Vagina (tissue), 2 donors: ENCODE measurements at regions not wholly inside any gene's neighbourhood (a gene's known extent, or its start where the extent isn't known, plus 50 kb on each side); places are given as distances from the start of the nearest gene placed in this dataset.

Experiments used
- DNase-seq, 2 donors: peaks; one replicate each; pipeline ENCODE4 v3.0.0-alpha.2; 2017; ENCODE audit errors: extremely low spot score in 2 of 2
- H3K27ac ChIP-seq: fragments of 200-600 bp; sonication (generic); one replicate; pipeline ENCODE4 v1.5.1; 2019
- H3K27me3 ChIP-seq: fragments of 200-600 bp; sonication (generic); one replicate; pipeline ENCODE4 v1.5.1; 2019
- H3K36me3 ChIP-seq, 2 donors: fragments of 200-600 bp; sonication (generic); one replicate each; pipeline ENCODE4 v1.5.1; 2017 to 2019
- H3K4me1 ChIP-seq: fragments of 200-600 bp; sonication (generic); one replicate; pipeline ENCODE4 v1.5.1; 2019
- H3K4me3 ChIP-seq, 2 donors: fragments of 200-600 bp; sonication (generic); 1 replicate in 1 of 2; 2 replicates in 1 of 2; pipeline ENCODE4 v1.5.1; 2016 to 2019
- H3K9me3 ChIP-seq: fragments of 200-600 bp; sonication (generic); one replicate; pipeline ENCODE4 v1.5.1; 2019
- POLR2A ChIP-seq, 2 donors: fragments of 450-650 bp; IDR thresholded peaks; one replicate each; pipeline ENCODE4 v1.6.1; 2017; ENCODE audit warnings: antibody characterized with exemption in 2 of 2, mild to moderate bottlenecking in 2 of 2, moderate library complexity in 2 of 2
- POLR2AphosphoS5 ChIP-seq, 2 donors: sonication (generic); formaldehyde crosslinking; IDR thresholded peaks; one replicate each; pipeline ENCODE4 v1.9.0; 2017; ENCODE audit warnings: antibody characterized with exemption in 2 of 2, mild to moderate bottlenecking in 2 of 2, low read depth in 1 of 2; ENCODE audit not compliant: insufficient read depth in 1 of 2
- intact Hi-C: fragments of 100-400 bp; cut with DNase I; formaldehyde crosslinking; loops from one replicate; pipeline ENCODE4 v1.15.1; 2023
- TF ChIP-seq, protein P1 (sequence below), 3 experiments: fragments of 450-650 bp in 2 of 3; fragments of 200-600 bp in 1 of 3; sonication (generic) in 1 of 3; IDR thresholded peaks; one replicate each; pipeline ENCODE4 v1.5.1; 2017 to 2019; ENCODE audit warnings: antibody characterized with exemption in 3 of 3, mild to moderate bottlenecking in 2 of 3, moderate library complexity in 2 of 3

DNA sequence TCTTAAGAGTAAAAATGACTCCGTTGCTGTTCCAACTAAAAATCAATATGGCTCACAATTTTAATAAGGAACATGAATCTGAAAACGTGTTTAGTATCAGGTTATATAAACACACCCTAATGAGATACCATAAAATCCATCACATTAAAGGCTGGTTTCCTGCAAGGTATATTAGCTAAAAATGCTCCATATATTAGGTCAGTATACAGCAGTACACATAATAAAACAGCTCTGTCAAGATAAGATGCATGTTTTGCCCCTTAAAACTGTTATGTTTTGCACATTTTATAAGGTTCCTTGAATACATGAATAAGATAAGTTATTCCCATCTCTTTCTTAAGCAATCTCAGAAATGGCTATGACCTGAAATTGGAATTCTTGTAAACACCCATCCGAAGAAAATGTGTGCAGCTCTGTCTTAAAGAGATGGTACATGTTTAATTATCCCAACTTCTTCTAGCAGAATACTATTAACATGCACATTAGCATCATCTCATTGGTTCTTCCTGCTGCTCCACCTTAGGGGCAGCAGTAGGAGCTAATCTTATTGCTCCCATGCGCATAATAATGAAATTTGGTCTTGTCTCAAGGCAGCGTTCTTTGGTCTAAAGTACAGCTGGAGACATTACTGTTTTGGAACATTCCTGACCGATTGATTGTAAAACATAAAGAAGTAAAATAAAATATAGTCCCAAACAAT, 836.1 kb upstream of the FANCL start:
- Histone ChIP-seq H3K36me3 (no peaks in the 10 kb centered on the region), H3K4me3 (no peak overlapping the region), H3K4me1 (no peaks in the 10 kb centered on the region), H3K9me3 (no peaks in the 10 kb centered on the region), H3K27me3 (no peaks in the 10 kb centered on the region), H3K27ac (no peak overlapping the region)
- DNase-seq: no peak
- no peak for TF ChIP-seq POLR2AphosphoS5 (IDR thresholded peaks at IDR 0.05; ENCODE audit: insufficient read depth in 1 of 2, low read depth in 1 of 2)
- TF ChIP-seq, protein P1, sequence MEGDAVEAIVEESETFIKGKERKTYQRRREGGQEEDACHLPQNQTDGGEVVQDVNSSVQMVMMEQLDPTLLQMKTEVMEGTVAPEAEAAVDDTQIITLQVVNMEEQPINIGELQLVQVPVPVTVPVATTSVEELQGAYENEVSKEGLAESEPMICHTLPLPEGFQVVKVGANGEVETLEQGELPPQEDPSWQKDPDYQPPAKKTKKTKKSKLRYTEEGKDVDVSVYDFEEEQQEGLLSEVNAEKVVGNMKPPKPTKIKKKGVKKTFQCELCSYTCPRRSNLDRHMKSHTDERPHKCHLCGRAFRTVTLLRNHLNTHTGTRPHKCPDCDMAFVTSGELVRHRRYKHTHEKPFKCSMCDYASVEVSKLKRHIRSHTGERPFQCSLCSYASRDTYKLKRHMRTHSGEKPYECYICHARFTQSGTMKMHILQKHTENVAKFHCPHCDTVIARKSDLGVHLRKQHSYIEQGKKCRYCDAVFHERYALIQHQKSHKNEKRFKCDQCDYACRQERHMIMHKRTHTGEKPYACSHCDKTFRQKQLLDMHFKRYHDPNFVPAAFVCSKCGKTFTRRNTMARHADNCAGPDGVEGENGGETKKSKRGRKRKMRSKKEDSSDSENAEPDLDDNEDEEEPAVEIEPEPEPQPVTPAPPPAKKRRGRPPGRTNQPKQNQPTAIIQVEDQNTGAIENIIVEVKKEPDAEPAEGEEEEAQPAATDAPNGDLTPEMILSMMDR (IDR thresholded peaks at IDR 0.05): no peak
- TF ChIP-seq POLR2A (IDR thresholded peaks at IDR 0.05): no peak
- intact Hi-C loops: no loop called here

- no peak for TF ChIP-seq POLR2AphosphoS5 (IDR thresholded peaks at IDR 0.05; ENCODE audit: insufficient read depth in 1 of 2, low read depth in 1 of 2)
- no peak for TF ChIP-seq POLR2A (IDR thresholded peaks at IDR 0.05)
- TF ChIP-seq, protein P1 (IDR thresholded peaks at IDR 0.05): no peak
- Histone ChIP-seq H3K27ac (no peak overlapping the region), H3K4me3 (no peak overlapping the region), H3K4me1 (no peaks in the 10 kb centered on the region), H3K9me3 (no peaks in the 10 kb centered on the region), H3K36me3 (no peaks in the 10 kb centered on the region), H3K27me3 (no peaks in the 10 kb centered on the region)
- intact Hi-C loops: no loop called here
- DNase-seq: no peak
These were observed 835.0 kb upstream of the FANCL start for GRCh38 chr2:59076079-59076619.

- Histone ChIP-seq H3K4me1 (no peaks in the 10 kb centered on the region), H3K27ac (no peak overlapping the region), H3K27me3 (no peaks in the 10 kb centered on the region), H3K36me3 (no peaks in the 10 kb centered on the region), H3K9me3 (no peaks in the 10 kb centered on the region), H3K4me3 (no peak overlapping the region)
- no peak for DNase-seq
- intact Hi-C loops: no loop called here
- no peak for TF ChIP-seq POLR2AphosphoS5 (IDR thresholded peaks at IDR 0.05; ENCODE audit: insufficient read depth in 1 of 2, low read depth in 1 of 2)
- TF ChIP-seq POLR2A (IDR thresholded peaks at IDR 0.05): no peak
- TF ChIP-seq, protein P1 (IDR thresholded peaks at IDR 0.05): no peak
These were observed 832.9 kb upstream of the FANCL start for GRCh38 chr2:59074071-59074470.

GRCh38 chr2:59073286-59073685, 832.2 kb upstream of the FANCL start:
- DNase-seq: no peak
- intact Hi-C loops: no loop called here
- Histone ChIP-seq H3K36me3 (no peaks in the 10 kb centered on the region), H3K4me1 (no peaks in the 10 kb centered on the region), H3K4me3 (no peak overlapping the region), H3K27ac (no peak overlapping the region), H3K9me3 (no peaks in the 10 kb centered on the region), H3K27me3 (no peaks in the 10 kb centered on the region)
- TF ChIP-seq POLR2AphosphoS5 (IDR thresholded peaks at IDR 0.05; ENCODE audit: insufficient read depth in 1 of 2, low read depth in 1 of 2) (no peak), POLR2A (IDR thresholded peaks at IDR 0.05) (no peak)
- TF ChIP-seq, protein P1 (IDR thresholded peaks at IDR 0.05): no peak

DNA sequence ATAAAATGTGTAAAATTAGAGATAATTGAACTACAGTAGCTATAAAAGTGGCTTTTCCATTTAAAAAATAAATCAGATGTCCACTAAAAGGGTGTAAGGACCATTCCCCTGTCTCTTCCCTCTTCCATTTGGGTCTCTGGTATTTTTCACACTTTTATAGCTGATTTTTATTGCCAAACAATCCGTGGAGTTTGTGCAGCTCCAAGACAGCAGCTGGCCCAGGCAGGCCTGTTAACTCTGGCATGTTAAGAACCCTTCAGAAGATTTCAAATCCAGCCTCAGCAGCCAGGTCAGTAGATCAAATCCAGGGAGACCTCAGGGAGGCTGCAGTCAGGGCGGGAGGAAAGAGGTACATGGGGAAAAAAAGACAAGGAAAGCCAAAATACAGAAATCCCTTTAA, 827.1 kb upstream of the FANCL start:
- TF ChIP-seq POLR2AphosphoS5 (IDR thresholded peaks at IDR 0.05; ENCODE audit: insufficient read depth in 1 of 2, low read depth in 1 of 2): no peak
- intact Hi-C loops: no loop called here
- no peak for DNase-seq
- no peaks in the 10 kb centered on the region for H3K36me3 ChIP-seq
- H3K27me3 ChIP-seq: no peaks in the 10 kb centered on the region
- no peak overlapping the region for H3K4me3 ChIP-seq
- no peak overlapping the region for H3K27ac ChIP-seq
- no peaks in the 10 kb centered on the region for H3K4me1 ChIP-seq
- no peaks in the 10 kb centered on the region for H3K9me3 ChIP-seq
